ENCODE measurements at regions not wholly inside any gene's neighbourhood (a gene's known extent, or its start where the extent isn't known, plus 50 kb on each side); places are given as distances from the start of the nearest gene placed in this dataset.

DNA sequence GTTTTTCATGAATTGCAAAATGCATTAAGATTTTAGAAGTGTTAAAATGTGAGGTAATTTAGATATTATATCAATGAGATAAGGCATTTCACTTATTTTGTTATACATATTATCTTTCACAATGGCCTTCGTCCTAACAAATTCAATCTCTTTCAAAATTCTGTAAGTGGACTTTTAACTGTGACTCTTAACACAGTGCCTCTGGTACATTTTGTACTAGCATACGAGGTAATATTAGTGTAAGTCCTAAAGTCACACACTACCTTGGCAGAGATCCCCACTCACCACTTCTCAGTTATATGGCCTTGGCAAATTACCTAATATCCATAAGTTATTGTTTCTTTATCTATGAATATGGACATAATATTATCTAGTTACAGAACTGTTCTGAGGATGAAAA lies 101.3 kb upstream of the SLITRK6 start:
- POLR2A ChIA-PET: no interaction called here
- Histone ChIP-seq H3K79me2 (ENCODE audit: control insufficient read depth, insufficient read depth, low read length) (no peaks in the 10 kb centered on the region), H3K9me3 (replicated peaks; ENCODE audit: control insufficient read depth, insufficient read depth, low read depth, low read length) (no peaks in the 10 kb centered on the region), H3K9me1 (ENCODE audit: control insufficient read depth, insufficient read depth, low read length) (no peaks in the 10 kb centered on the region), H3K4me3 (no peak overlapping the region), H3K27ac (ENCODE audit: extremely low read depth, low read depth, low read length) (no peak overlapping the region), H3K27me3 (ENCODE audit: control insufficient read depth in 2 of 2, insufficient read depth in 2 of 2, low read length in 2 of 2) (no peaks in the 10 kb centered on the region), H2AFZ (ENCODE audit: low read depth, low read length) (no peak overlapping the region), H3K9ac (ENCODE audit: insufficient read depth in 1 of 2, low read depth in 2 of 2, low read length in 2 of 2) (no peak overlapping the region), H4K20me1 (replicated peaks; ENCODE audit: control insufficient read depth, insufficient read depth, low read length) (no peaks in the 10 kb centered on the region), H3K4me2 (ENCODE audit: insufficient read depth, low read length) (no peak overlapping the region), H3K36me3 (ENCODE audit: control insufficient read depth, insufficient read depth, low read length) (no peaks in the 10 kb centered on the region), H3K4me1 (replicated peaks in 1 of 2; ENCODE audit: control insufficient read depth in 2 of 2, insufficient read depth in 2 of 2, low read length in 2 of 2) (no peaks in the 10 kb centered on the region)
- FAIRE-seq (no peak), DNase-seq (ENCODE audit: extremely low read depth in 1 of 4, low spot score in 3 of 4) (no peak), ATAC-seq (no peak)
- 0% methylated on average over 2 of the region's 2 CpGs for WGBS (ENCODE audit: insufficient coverage, low coverage, missing lambda C conversion rate)
- in situ Hi-C loops (cut with MboI): no loop called here
- CTCF ChIA-PET (ENCODE audit: low intra/inter-chr PET ratio): no interaction called here
- BruUV-seq (replicated peaks): no TSS peak
- intact Hi-C loops (cut with micrococcal nuclease): no loop called here
- TF ChIP-seq ZBTB8A (IDR thresholded peaks at IDR 0.05; ENCODE audit: partially characterized antibody) (no peak), ZNF780A (CRISPR knock-in tag; IDR thresholded peaks at IDR 0.05) (no peak), ZNF316 (IDR thresholded peaks at IDR 0.05) (no peak), PRMT5 (CRISPR knock-in tag; IDR thresholded peaks at IDR 0.05) (no peak), BMI1 (IDR thresholded peaks at IDR 0.05; ENCODE audit: low read length) (no peak), PBX2 (CRISPR knock-in tag; IDR thresholded peaks at IDR 0.05; ENCODE audit: low read depth) (no peak), PBX2 (tag; conservative IDR thresholded peaks at IDR 0.05; ENCODE audit: low read depth) (no peak), ZNF282 (CRISPR knock-in tag; IDR thresholded peaks at IDR 0.05) (no peak), SMARCB1 (IDR thresholded peaks at IDR 0.05; ENCODE audit: insufficient read length, low read depth) (no peak), SMAD3 (CRISPR knock-in tag; conservative IDR thresholded peaks at IDR 0.05) (no peak), ZNF174 (CRISPR knock-in tag; IDR thresholded peaks at IDR 0.05) (no peak), KDM5B (IDR thresholded peaks at IDR 0.05; ENCODE audit: insufficient replicate concordance, low read depth, low read length) (no peak)
- TF ChIP-seq, protein P1, sequence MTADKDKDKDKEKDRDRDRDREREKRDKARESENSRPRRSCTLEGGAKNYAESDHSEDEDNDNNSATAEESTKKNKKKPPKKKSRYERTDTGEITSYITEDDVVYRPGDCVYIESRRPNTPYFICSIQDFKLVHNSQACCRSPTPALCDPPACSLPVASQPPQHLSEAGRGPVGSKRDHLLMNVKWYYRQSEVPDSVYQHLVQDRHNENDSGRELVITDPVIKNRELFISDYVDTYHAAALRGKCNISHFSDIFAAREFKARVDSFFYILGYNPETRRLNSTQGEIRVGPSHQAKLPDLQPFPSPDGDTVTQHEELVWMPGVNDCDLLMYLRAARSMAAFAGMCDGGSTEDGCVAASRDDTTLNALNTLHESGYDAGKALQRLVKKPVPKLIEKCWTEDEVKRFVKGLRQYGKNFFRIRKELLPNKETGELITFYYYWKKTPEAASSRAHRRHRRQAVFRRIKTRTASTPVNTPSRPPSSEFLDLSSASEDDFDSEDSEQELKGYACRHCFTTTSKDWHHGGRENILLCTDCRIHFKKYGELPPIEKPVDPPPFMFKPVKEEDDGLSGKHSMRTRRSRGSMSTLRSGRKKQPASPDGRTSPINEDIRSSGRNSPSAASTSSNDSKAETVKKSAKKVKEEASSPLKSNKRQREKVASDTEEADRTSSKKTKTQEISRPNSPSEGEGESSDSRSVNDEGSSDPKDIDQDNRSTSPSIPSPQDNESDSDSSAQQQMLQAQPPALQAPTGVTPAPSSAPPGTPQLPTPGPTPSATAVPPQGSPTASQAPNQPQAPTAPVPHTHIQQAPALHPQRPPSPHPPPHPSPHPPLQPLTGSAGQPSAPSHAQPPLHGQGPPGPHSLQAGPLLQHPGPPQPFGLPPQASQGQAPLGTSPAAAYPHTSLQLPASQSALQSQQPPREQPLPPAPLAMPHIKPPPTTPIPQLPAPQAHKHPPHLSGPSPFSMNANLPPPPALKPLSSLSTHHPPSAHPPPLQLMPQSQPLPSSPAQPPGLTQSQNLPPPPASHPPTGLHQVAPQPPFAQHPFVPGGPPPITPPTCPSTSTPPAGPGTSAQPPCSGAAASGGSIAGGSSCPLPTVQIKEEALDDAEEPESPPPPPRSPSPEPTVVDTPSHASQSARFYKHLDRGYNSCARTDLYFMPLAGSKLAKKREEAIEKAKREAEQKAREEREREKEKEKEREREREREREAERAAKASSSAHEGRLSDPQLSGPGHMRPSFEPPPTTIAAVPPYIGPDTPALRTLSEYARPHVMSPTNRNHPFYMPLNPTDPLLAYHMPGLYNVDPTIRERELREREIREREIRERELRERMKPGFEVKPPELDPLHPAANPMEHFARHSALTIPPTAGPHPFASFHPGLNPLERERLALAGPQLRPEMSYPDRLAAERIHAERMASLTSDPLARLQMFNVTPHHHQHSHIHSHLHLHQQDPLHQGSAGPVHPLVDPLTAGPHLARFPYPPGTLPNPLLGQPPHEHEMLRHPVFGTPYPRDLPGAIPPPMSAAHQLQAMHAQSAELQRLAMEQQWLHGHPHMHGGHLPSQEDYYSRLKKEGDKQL (CRISPR knock-in tag; IDR thresholded peaks at IDR 0.05; ENCODE audit: borderline replicate concordance): no peak
- TF ChIP-seq, protein P2, sequence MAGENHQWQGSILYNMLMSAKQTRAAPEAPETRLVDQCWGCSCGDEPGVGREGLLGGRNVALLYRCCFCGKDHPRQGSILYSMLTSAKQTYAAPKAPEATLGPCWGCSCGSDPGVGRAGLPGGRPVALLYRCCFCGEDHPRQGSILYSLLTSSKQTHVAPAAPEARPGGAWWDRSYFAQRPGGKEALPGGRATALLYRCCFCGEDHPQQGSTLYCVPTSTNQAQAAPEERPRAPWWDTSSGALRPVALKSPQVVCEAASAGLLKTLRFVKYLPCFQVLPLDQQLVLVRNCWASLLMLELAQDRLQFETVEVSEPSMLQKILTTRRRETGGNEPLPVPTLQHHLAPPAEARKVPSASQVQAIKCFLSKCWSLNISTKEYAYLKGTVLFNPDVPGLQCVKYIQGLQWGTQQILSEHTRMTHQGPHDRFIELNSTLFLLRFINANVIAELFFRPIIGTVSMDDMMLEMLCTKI (IDR thresholded peaks at IDR 0.05; ENCODE audit: partially characterized antibody): no peak

Data from K562 (cell line).